K562 (cell line): ENCODE measurements at regions not wholly inside any gene's neighbourhood (a gene's known extent, or its start where the extent isn't known, plus 50 kb on each side); places are given as distances from the start of the nearest gene placed in this dataset.

Experiments
- ATAC-seq: fragments of 200-7000 bp; cut with Tn5 transposase; 3 replicates; pipeline ENCODE4 v1.9.1; 2020; ENCODE audit warnings: moderate library complexity
- BruUV-seq: library from RNA; stranded (reverse); fragments of 400-500 nt; replicated peaks from 2 replicates; lab custom pipeline; 2021; lab: Mats Ljungman, UMichigan
- CTCF ChIA-PET: fragments of 300-600 bp; formaldehyde crosslinking; extraction: SDS; loops from one replicate; lab custom pipeline; 2021; ENCODE audit warnings: low intra/inter-chr PET ratio; lab: Yijun Ruan, JAX
- POLR2A ChIA-PET: fragments of 300-600, 350-650 bp; sonication (Branson Sonifier 250); formaldehyde crosslinking; extraction: SDS; loops from one replicate; lab custom pipeline; 2021; ENCODE audit warnings: antibody characterized with exemption, inconsistent platforms; lab: Yijun Ruan, JAX
- DNase-seq, 4 experiments: peaks; one replicate each; pipeline versions ENCODE4 v3.0.0 to v3.0.0-alpha.2; 2011 to 2018; ENCODE audit warnings: low spot score in 3 of 4, mixed read lengths in 3 of 4; ENCODE audit errors: extremely low read depth in 1 of 4
- FAIRE-seq: peaks from 2 replicates; lab custom pipeline; 2011; peaks lifted over from hg19 to GRCh38; lab: Jason Lieb, UNC
- H2AFZ ChIP-seq: 2 replicates; pipeline ENCODE4 v1.6.0; 2011; ENCODE audit warnings: low read depth, low read length, control low read depth, inconsistent platforms
- H3K27ac ChIP-seq: fragments of 200-600 bp; 3 replicates; pipeline ENCODE4 v1.8.0; 2011; ENCODE audit warnings: low read depth, mild to moderate bottlenecking, control low read depth, inconsistent platforms, low read length, moderate library complexity, mixed read lengths; ENCODE audit errors: extremely low read depth
- H3K27me3 ChIP-seq, 2 experiments: fragments of 300-600 bp in 1 of 2; 2 replicates in 1 of 2; 3 replicates in 1 of 2; pipeline versions ENCODE4 v1.6.0 to v1.8.0; 2011; ENCODE audit warnings: inconsistent platforms in 2 of 2, low read length in 2 of 2, mild to moderate bottlenecking in 1 of 2, mixed read lengths in 1 of 2, moderate library complexity in 1 of 2; ENCODE audit not compliant: control insufficient read depth in 2 of 2, insufficient read depth in 2 of 2
- H3K36me3 ChIP-seq: fragments of 300-600 bp; 3 replicates; pipeline ENCODE4 v1.8.0; 2011; ENCODE audit warnings: mild to moderate bottlenecking, low read length, inconsistent platforms; ENCODE audit not compliant: control insufficient read depth, insufficient read depth
- H3K4me1 ChIP-seq, 2 experiments: fragments of 200-600 bp in 1 of 2; replicated peaks in 1 of 2; 2 replicates in 1 of 2; 3 replicates in 1 of 2; pipeline versions ENCODE4 v1.5.1 to v1.8.0; 2011; ENCODE audit warnings: inconsistent platforms in 2 of 2, low read length in 2 of 2, mild to moderate bottlenecking in 1 of 2, mixed read lengths in 1 of 2, moderate library complexity in 1 of 2; ENCODE audit not compliant: control insufficient read depth in 2 of 2, insufficient read depth in 2 of 2
- H3K4me2 ChIP-seq: 2 replicates; pipeline ENCODE4 v1.6.1; 2011; ENCODE audit warnings: low read length, control low read depth, inconsistent platforms, mixed read lengths; ENCODE audit not compliant: insufficient read depth
- H3K4me3 ChIP-seq: fragments of 200-600 bp; sonication (generic), shearing (Covaris generic); 2 replicates; pipeline ENCODE4 v1.5.1; 2016; ENCODE audit warnings: control low read depth, inconsistent platforms
- H3K79me2 ChIP-seq: fragments of 200-600 bp; 3 replicates; pipeline ENCODE4 v1.8.0; 2011; ENCODE audit warnings: low read length, inconsistent platforms; ENCODE audit not compliant: control insufficient read depth, insufficient read depth
- H3K9ac ChIP-seq, 2 experiments: 2 replicates each; pipeline versions ENCODE4 v1.6.0 to v1.6.1; 2011; ENCODE audit warnings: low read depth in 2 of 2, low read length in 2 of 2, control low read depth in 1 of 2, inconsistent platforms in 1 of 2, mild to moderate bottlenecking in 1 of 2, mixed read lengths in 1 of 2; ENCODE audit not compliant: insufficient read depth in 1 of 2
- H3K9me1 ChIP-seq: one replicate; pipeline ENCODE4 v1.6.0; 2011; ENCODE audit warnings: inconsistent platforms, mild to moderate bottlenecking, low read length, moderate library complexity; ENCODE audit not compliant: control insufficient read depth, insufficient read depth
- H3K9me3 ChIP-seq: replicated peaks from 2 replicates; pipeline ENCODE4 v1.5.1; 2011; ENCODE audit warnings: low read depth, low read length, inconsistent platforms; ENCODE audit not compliant: control insufficient read depth, insufficient read depth
- H4K20me1 ChIP-seq: replicated peaks from 2 replicates; pipeline ENCODE4 v1.6.1; 2011; ENCODE audit warnings: low read length, inconsistent platforms, mixed read lengths; ENCODE audit not compliant: control insufficient read depth, insufficient read depth
- ARNT ChIP-seq, 2 experiments: fragments of 450-650 bp; IDR thresholded peaks; 2 replicates each; pipeline ENCODE4 v1.6.1; 2016; ENCODE audit warnings: mild to moderate bottlenecking in 1 of 2
- BRCA1 ChIP-seq, 2 experiments: fragments of 450-650 bp in 1 of 2; sonication (generic) in 1 of 2; formaldehyde crosslinking in 1 of 2; IDR thresholded peaks; 2 replicates each; pipeline versions ENCODE4 v1.5.0 to v1.6.1; 2017 to 2020; ENCODE audit warnings: mild to moderate bottlenecking in 1 of 2, missing genetic modification reagents in 1 of 2
- CCAR2 ChIP-seq: fragments of 200-400 bp; formaldehyde crosslinking; IDR thresholded peaks from 2 replicates; pipeline ENCODE4 v1.6.1; 2017; ENCODE audit warnings: mild to moderate bottlenecking, low read depth, low read length
- CREM ChIP-seq: IDR thresholded peaks from 2 replicates; pipeline ENCODE4 v1.6.1; 2014; ENCODE audit warnings: antibody characterized with exemption, low read depth
- HNRNPH1 ChIP-seq: fragments of 200-400 bp; formaldehyde crosslinking; optimal IDR thresholded peaks from 2 replicates; pipeline ENCODE3; 2017; ENCODE audit warnings: low read depth, mild to moderate bottlenecking, low read length, moderate library complexity
- HNRNPLL ChIP-seq: fragments of 200-400 bp; formaldehyde crosslinking; IDR thresholded peaks from 2 replicates; pipeline ENCODE4 v1.6.1; 2017; ENCODE audit warnings: low read length, low read depth, mild to moderate bottlenecking; ENCODE audit not compliant: poor library complexity, severe bottlenecking
- IFI16 ChIP-seq: fragments of 250-450 bp; sonication (Bioruptor Pico); IDR thresholded peaks from 2 replicates; pipeline ENCODE4 v2.1.2; 2022; ENCODE audit warnings: mild to moderate bottlenecking, inconsistent platforms
- NFE2L1 ChIP-seq: fragments of 450-650 bp; IDR thresholded peaks from 2 replicates; pipeline ENCODE4 v1.6.1; 2016; ENCODE audit warnings: missing genetic modification characterization, low read depth, mild to moderate bottlenecking, missing compliant biosample characterization, moderate library complexity, borderline replicate concordance
- NRF1 ChIP-seq, 2 experiments: fragments of 450-650 bp; IDR thresholded peaks in 1 of 2; conservative IDR thresholded peaks in 1 of 2; 2 replicates each; pipeline ENCODE4 v1.6.1; 2014; ENCODE audit warnings: mild to moderate bottlenecking in 2 of 2
- SIRT6 ChIP-seq: IDR thresholded peaks from one replicate; pipeline ENCODE4 v1.6.1; 2012; ENCODE audit warnings: low read depth, mild to moderate bottlenecking, control low read depth, inconsistent platforms, low read length, moderate library complexity
- SIX5 ChIP-seq, 2 experiments: IDR thresholded peaks; 2 replicates each; pipeline ENCODE4 v1.6.1; 2011; ENCODE audit warnings: low read length in 2 of 2, borderline replicate concordance in 1 of 2, low read depth in 1 of 2, mild to moderate bottlenecking in 1 of 2, moderate library complexity in 1 of 2; ENCODE audit not compliant: insufficient read depth in 1 of 2
- XRCC3 ChIP-seq: fragments of 450-650 bp; IDR thresholded peaks from 2 replicates; pipeline ENCODE4 v1.6.1; 2017; ENCODE audit warnings: mild to moderate bottlenecking, moderate library complexity
- ZNF174 ChIP-seq: fragments of 250-450 bp; sonication (Bioruptor Pico); IDR thresholded peaks from 2 replicates; pipeline ENCODE4 v1.4.0; 2020; ENCODE audit warnings: mild to moderate bottlenecking
- WGBS: fragments of 100-300 bp; shearing (Covaris generic); methylation state at CpG from one replicate; pipeline ENCODE4 v1.1.6; 2016; ENCODE audit warnings: low coverage, mixed read lengths; ENCODE audit not compliant: insufficient coverage; ENCODE audit errors: missing lambda C conversion rate; 5-methylcytosine and 5-hydroxymethylcytosine counted together
- in situ Hi-C: fragments of 300-500 bp; cut with MboI; formaldehyde crosslinking; loops from 4 replicates; pipeline ENCODE4 v1.15.0; 2018; ENCODE audit warnings: inconsistent platforms, mixed read lengths
- intact Hi-C: fragments of 100-400 bp; cut with micrococcal nuclease; formaldehyde crosslinking; loops from 2 replicates; pipeline ENCODE4 v1.14.2; 2022
- TF ChIP-seq, protein P1 (sequence below), 2 experiments: fragments of 450-650 bp; conservative IDR thresholded peaks; 2 replicates each; pipeline ENCODE4 v1.6.1; 2017; ENCODE audit warnings: mild to moderate bottlenecking in 2 of 2, moderate library complexity in 2 of 2

DNA sequence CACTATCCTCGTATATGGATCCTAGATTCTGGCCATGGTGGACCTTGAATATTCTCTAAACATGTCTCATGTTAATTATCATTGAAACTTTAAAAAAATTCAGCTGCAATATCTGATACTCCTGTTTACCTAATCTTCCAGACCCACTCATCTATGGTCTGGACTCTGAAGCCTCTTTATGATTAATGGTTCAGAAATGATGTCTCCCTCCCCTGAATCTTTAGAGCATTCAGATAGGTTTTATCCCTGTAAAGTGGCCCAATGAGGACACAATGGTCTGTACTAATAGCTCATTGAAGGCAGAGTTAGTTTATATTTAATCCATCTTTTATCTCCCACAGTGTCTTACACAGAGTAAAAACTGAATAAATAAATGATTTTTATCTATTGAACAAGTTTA is 53.0 kb upstream of the DUSP10 start:
- no peak for DNase-seq
- ChIA-PET POLR2A (no interaction called here), CTCF (no interaction called here)
- in situ Hi-C loops, result no loop called here
- Histone ChIP-seq H3K27ac (no peak overlapping the region), H3K4me2 (no peak overlapping the region), H3K4me1 (no peaks in the 10 kb centered on the region), H3K36me3 (no peaks in the 10 kb centered on the region), H3K9ac (no peak overlapping the region), H3K9me1 (no peaks in the 10 kb centered on the region), H3K9me3 (0 out of 2 replicates have a peak, but pooled peaks cover 2% of the 10 kb centered on the region), H2AFZ (no peak overlapping the region), H3K27me3 (no peaks in the 10 kb centered on the region), H3K4me3 (no peak overlapping the region), H4K20me1 (no peaks in the 10 kb centered on the region), H3K79me2 (no peaks in the 10 kb centered on the region)
- TF ChIP-seq CREM, result no peak
- TF ChIP-seq IFI16 (CRISPR knock-in tag), result no peak
- TF ChIP-seq, protein P1, sequence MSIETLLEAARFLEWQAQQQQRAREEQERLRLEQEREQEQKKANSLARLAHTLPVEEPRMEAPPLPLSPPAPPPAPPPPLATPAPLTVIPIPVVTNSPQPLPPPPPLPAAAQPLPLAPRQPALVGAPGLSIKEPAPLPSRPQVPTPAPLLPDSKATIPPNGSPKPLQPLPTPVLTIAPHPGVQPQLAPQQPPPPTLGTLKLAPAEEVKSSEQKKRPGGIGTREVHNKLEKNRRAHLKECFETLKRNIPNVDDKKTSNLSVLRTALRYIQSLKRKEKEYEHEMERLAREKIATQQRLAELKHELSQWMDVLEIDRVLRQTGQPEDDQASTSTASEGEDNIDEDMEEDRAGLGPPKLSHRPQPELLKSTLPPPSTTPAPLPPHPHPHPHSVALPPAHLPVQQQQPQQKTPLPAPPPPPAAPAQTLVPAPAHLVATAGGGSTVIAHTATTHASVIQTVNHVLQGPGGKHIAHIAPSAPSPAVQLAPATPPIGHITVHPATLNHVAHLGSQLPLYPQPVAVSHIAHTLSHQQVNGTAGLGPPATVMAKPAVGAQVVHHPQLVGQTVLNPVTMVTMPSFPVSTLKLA (conservative IDR thresholded peaks at IDR 0.05), result no peak
- TF ChIP-seq SIX5 (IDR thresholded peaks at IDR 0.05; ENCODE audit: borderline replicate concordance in 1 of 2, insufficient read depth in 1 of 2, low read depth in 1 of 2, low read length in 2 of 2), result no peak
- no peak for TF ChIP-seq CCAR2
- TF ChIP-seq BRCA1 (IDR thresholded peaks at IDR 0.05), result no peak
- no peak for TF ChIP-seq BRCA1 (CRISPR knock-in tag; IDR thresholded peaks at IDR 0.05)
- TF ChIP-seq XRCC3, result no peak
- no peak for TF ChIP-seq SIRT6
- TF ChIP-seq ZNF174, result no peak
- no peak for TF ChIP-seq NFE2L1 (tag)
- no peak for TF ChIP-seq HNRNPLL
- TF ChIP-seq HNRNPH1, result no peak
- no peak for TF ChIP-seq ARNT (IDR thresholded peaks at IDR 0.05)
- no peak for TF ChIP-seq NRF1 (conservative IDR thresholded peaks at IDR 0.05 in 1 of 2, IDR thresholded peaks at IDR 0.05 in 1 of 2)
- 6% methylated on average over 1 of the region's 1 CpG for WGBS
- no TSS peak for BruUV-seq
- intact Hi-C loops, result no loop called here
- no peak for FAIRE-seq
- no peak for ATAC-seq
